Frontal cortex (tissue), 3 donors: ENCODE measurements at regions not wholly inside any gene's neighbourhood (a gene's known extent, or its start where the extent isn't known, plus 50 kb on each side); places are given as distances from the start of the nearest gene placed in this dataset.

Experiments
- DNase-seq, 2 donors: peaks; one replicate each; pipeline ENCODE4 v3.0.0; 2012; ENCODE audit warnings: low spot score in 2 of 2
- FAIRE-seq: peaks from 2 replicates; lab custom pipeline; 2012; peaks lifted over from hg19 to GRCh38; lab: Jason Lieb, UNC
- donor health status: control.
- donor health status: control.
- donor health status: control.

- FAIRE-seq (no peak), DNase-seq (no peak)
Observed at GRCh38 chr16:66224186-66224585, 142.3 kb upstream of the CDH5 start.

- DNase-seq (no peak), FAIRE-seq (no peak)
Observed at GRCh38 chr16:66223176-66223780, 143.2 kb upstream of the CDH5 start.

- DNase-seq (no peak), FAIRE-seq (no peak)
Observed at GRCh38 chr16:66222756-66223155, 143.7 kb upstream of the CDH5 start.

DNA sequence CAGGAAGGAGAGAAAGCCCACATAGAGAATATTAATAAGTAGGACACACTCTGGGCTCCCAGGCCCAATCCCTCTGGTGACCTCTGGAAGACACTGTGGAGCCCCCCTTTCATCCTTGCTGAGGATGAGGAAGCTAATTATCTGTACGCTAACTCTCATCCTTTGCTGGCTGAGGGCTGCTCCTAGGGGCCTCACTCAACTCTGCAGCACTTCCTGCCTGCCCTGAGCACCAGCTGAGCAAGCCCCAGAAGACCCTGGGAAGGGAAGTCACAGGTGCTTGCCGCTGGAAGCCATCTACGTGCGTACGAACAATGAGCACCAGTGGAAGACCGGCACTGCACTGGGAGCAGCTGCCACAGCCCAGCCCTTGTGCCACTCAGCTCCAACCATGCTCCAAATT is 145.8 kb upstream of the CDH5 start:
- no peak for FAIRE-seq
- DNase-seq, result no peak

DNA sequence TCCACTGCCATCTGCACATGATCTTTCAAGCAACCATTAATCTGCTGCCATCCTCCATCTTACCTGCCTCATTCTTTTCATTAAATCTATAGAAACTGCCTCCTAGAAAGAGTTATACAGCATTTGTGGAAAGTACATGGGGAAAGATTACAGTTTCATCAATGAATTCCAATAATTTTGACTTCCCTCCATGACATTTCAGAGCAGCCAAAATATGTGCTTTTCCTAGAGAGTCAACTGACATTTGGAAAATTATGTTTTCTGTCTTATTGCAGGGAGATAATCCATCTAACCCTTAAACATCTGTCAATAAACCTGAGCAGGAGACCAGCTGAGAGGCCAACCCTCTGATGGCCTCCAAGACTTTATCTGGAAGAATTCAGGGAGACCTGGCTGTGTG is 147.0 kb upstream of the CDH5 start:
- FAIRE-seq (no peak), DNase-seq (no peak)

DNA sequence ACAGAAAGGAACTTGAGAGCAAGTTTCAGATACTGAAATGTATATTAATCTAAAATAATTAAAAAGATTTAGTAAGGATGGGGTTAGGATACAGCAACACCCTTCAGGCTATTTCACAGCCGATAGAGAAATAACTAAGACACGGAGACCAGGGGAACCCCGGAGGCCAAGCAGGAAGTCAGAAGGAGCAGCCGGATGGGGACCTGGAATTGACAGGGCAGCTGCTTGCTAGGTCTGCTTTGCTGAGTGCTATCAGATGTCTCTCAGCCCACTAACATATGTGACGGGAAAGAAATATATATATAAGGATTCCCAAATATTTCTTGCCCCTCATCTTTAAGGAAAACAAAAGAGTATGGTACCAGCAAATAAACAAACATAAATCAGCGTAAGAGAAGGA is 154.1 kb upstream of the CDH5 start:
- FAIRE-seq (no peak), DNase-seq (no peak)

GRCh38 chr16:66211651-66212050 is 154.8 kb upstream of the CDH5 start:
- DNase-seq (no peak), FAIRE-seq (no peak)

- FAIRE-seq (no peak), DNase-seq (no peak)
Observed at GRCh38 chr16:66207883-66208265, 158.6 kb upstream of the CDH5 start.

GRCh38 chr16:66207139-66207882 is 159.2 kb upstream of the CDH5 start:
- DNase-seq (no peak), FAIRE-seq (no peak)

GRCh38 chr16:66206363-66206762 is 160.1 kb upstream of the CDH5 start:
- DNase-seq (no peak), FAIRE-seq (no peak)

DNA sequence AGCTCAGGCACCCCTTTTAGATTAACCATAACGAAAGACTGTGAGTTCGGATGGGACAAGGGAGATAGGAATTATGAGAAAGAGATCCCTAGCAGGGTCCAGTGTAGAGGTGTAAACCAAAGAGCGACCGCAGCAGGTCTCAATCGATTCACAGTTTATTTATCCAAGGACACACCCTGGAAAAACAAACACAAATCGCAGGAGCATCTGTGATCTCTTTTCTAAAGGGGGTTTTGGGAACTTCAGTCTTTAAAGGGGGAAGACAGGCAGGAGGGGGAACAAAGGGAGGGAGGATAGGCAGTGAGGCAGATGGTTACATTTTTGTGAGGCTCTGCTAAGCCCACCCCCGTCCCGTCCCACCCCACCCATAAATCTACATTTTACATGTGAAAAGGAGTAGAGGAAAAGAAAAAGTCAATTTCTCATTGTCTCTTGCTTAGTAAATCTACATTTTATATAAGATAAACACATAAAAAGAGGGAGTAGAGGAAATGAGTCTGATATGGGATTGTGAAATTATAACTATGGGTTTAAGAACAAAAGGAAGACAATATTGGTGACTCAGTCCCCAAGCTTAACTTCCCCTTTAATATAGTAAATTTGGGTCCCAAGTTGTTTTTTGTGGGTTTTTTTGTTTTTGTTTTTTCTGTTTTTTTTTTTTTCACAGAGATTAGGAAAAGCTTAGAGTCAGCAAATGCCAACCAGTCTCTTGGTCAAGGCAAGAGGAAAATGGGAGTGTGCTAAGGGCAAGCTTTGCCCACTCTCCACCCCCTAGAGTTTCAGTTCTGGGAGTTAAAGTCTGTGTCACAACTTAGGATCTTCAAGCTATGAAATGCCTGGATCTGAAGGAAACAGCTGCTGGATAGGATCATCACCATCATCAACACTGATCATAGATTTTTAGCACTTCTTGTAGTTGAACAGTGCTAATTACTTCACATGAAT is 160.9 kb upstream of the CDH5 start:
- DNase-seq (no peak), FAIRE-seq (no peak)

- no peak for FAIRE-seq
- DNase-seq, result no peak
Observed at GRCh38 chr16:66204756-66205155, 161.7 kb upstream of the CDH5 start.

DNA sequence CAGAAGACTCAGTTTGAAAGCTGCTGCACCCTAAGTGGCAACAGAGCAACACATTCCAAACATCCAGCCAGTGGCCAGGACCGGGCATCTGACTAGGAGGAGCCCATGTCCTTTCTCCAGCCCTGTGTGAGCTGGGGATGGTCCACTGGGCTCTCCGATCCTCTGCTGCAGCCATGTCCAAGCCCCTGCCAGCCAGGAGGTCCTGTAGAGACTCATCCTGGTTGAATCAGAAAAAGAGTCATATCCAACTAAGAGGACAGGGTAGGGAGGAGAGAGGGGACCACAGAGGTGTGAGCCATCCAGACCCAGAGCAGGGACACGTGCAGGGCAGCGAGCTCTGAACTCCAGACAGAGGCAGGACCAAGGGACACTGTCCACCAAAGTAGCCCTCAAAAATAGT is 163.0 kb upstream of the CDH5 start:
- FAIRE-seq, result no peak
- DNase-seq, result no peak

DNA sequence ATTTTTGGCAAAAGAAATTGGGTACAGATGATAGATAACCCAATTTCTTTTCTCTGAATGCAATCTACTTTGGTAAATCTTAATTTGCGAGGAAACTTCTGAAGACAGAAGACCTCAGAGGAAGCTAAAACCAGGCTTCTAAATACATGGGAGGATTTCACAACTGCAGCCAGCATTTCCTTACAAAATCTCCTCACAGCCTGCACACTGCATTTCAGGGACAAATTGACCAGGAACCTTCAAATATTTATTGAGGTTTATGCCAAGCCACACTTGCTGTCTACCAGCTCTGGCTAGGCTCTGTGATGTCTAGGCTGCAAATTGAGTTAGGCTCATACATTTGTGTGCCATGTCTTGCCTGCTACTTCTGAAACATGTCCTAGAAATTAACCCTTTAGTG is 167.3 kb upstream of the CDH5 start:
- DNase-seq, result no peak

GRCh38 chr16:66198641-66199040 is 167.8 kb upstream of the CDH5 start:
- no peak for DNase-seq

More for the DNA sequence above, 167.3 kb upstream of the CDH5 start:
- no peak for FAIRE-seq

GRCh38 chr16:66197668-66198278 is 168.7 kb upstream of the CDH5 start:
- DNase-seq (no peak), FAIRE-seq (no peak)

More at GRCh38 chr16:66198641-66199040, 167.8 kb upstream of the CDH5 start:
- no peak for FAIRE-seq

DNA sequence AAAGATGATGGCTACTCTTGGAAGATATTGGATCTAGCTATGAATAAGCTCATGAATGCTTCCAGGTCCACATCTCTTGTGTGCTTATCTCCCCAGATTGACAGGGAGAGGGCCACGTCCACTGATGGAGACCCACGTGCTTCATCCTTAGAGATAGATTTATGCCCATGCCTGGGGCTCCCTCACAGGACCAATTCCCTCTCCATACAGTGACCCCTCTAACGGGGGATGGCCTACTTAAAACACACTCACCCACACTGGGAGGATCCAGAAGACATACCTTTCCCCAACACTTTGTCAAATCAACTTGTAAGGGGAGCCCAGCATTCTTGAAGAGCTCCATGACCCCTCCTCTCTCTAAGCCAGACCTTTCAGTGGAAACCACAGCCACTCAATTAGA is 169.7 kb upstream of the CDH5 start:
- FAIRE-seq (no peak), DNase-seq (no peak)

DNA sequence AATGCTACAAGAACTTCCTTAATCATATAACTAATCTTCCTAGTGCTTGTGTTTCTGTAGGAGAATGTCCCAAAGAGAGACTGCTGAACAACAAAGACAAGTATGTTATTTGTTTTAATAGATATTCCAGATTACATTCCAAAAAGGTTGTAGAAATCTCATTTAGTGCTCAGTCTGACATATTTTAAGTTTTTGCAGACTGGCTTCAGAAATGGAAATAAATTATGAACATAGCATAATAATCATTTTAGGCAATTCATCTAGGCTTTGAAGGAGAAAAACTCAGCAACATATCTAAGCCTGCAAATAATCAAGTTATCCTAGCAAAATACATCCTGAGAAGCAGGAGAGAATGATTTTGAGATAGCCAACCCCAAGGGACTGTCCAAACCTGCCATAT is 171.6 kb upstream of the CDH5 start:
- FAIRE-seq, result no peak
- DNase-seq, result no peak

- FAIRE-seq (no peak), DNase-seq (no peak)
Observed at GRCh38 chr16:66193543-66194229, 172.8 kb upstream of the CDH5 start.

DNA sequence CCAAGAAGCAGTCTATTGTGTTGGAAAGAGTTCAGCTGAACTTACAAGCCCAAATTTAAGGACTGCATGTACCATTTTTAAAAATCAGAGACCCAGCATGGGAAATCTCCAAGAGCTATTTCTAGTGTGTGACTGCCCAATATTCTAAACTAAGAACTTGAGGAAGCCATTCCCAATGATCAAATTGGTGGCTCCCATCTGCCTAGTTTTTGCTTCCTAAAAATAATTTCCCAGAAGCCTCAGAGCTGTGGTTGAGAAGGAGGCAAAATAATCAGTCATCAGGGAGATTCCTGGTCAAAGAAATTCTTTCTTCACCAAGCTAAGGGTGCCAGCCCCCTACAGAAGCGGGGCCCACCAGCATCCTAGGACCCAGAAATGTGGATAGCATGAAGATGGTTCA is 176.1 kb upstream of the CDH5 start:
- FAIRE-seq, result no peak
- DNase-seq, result no peak
